ENCODE measurements at regions not wholly inside any gene's neighbourhood (a gene's known extent, or its start where the extent isn't known, plus 50 kb on each side); places are given as distances from the start of the nearest gene placed in this dataset.

DNA sequence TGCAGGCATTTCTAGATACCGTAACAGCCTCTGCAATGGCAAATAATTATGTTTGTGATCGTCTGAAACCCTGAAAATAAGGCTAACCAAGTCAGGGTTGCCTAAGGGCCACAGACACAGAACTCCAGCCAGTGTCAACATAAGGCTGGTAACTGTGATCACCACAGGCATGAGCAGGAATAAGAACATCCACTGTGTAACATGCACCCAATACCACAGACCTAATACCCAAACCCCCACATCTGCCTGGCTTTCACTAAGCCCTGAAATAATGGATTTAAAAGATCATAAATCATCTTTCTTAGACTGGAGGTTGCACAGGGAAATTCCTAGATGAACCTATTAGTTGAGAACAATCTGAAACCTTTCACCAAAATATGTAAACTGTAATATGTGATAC is 394.5 kb downstream of the NFIB start:
- TF ChIP-seq, protein P1, sequence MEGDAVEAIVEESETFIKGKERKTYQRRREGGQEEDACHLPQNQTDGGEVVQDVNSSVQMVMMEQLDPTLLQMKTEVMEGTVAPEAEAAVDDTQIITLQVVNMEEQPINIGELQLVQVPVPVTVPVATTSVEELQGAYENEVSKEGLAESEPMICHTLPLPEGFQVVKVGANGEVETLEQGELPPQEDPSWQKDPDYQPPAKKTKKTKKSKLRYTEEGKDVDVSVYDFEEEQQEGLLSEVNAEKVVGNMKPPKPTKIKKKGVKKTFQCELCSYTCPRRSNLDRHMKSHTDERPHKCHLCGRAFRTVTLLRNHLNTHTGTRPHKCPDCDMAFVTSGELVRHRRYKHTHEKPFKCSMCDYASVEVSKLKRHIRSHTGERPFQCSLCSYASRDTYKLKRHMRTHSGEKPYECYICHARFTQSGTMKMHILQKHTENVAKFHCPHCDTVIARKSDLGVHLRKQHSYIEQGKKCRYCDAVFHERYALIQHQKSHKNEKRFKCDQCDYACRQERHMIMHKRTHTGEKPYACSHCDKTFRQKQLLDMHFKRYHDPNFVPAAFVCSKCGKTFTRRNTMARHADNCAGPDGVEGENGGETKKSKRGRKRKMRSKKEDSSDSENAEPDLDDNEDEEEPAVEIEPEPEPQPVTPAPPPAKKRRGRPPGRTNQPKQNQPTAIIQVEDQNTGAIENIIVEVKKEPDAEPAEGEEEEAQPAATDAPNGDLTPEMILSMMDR (IDR thresholded peaks at IDR 0.05; ENCODE audit: low read depth, low read length, poor library complexity, severe bottlenecking): no peak
- TF ChIP-seq EZH2phosphoT487 (IDR thresholded peaks at IDR 0.05; ENCODE audit: borderline replicate concordance, low read length): no peak

Data from DOHH2 (cell line).